NCI-H82 (cell line): ENCODE measurements at regions not wholly inside any gene's neighbourhood (a gene's known extent, or its start where the extent isn't known, plus 50 kb on each side); places are given as distances from the start of the nearest gene placed in this dataset.

Experiments
- DNase-seq: peaks from one replicate; lab custom pipeline; 2025; lab: John Stamatoyannopoulos, UW

DNA sequence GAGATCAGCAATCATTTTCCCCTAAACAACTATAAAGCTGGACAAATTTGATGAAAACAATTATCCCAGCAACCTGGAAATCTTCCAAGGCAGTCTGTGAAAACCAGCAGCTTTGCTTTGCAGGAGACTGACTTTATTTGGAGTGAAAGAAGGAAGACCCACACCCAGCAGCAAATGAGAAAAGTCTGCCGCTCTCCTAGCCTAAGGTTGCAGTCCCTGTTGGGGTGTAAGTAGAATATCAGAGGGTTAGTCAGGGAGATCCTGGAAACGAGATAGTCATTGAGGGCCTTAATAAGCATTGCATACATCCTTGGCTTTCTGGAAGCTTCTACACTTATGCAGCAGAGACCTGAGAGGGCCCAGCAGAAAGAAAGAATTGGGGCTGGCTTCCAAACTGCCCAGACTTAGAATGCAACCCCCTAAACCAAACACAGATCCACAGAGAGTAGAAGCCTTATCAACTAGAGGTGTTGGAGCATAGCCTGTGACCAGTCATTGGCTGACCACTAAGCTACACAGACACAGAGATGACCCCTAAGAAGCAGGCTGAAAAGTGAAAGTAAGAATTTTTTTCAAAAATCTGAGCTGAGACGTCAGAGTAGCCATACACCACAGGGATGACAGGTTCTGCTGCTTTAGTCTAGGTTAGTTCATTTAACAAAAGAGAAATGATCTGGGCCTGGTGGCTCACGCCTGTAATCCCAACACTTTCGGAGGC is 98.3 kb downstream of the LYPLAL1 start:
- DNase-seq = no peak

DNA sequence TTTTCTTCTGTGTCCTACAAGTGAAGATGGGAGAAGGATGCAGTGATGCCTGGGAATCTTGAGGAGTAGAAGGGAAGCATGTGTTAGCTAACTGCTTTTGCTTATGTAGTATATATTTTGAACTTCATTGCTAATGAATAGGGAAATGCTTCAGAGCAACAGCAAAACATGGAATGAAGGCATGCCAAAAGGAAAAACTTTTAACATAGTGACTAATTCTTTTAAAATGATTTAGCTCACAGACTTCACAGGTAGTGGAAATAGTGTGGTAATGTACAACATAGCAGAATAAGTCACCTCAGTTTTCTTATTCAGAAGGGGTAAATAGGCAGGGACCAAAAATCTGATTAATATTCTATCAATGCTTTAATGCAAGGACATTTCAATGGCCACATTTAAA is 95.5 kb downstream of the LYPLAL1 start:
- DNase-seq = no peak

DNA sequence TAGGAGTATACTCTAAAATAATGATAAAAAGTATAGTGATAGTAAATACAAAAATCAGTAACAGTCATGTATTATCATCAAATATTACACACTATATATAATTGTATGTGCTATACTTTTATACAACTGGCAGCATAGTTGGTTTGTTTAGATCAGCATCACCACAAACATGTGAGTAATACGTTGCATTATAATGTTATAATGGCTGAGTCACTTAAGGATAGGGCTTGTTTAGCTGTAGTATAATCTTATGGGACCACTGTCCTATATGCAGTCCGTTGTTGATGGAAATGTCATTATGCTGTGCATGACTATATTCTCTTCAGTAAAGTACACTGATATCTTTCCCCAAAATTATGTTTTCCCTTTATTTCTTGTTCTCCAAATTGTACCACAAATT is 92.8 kb downstream of the LYPLAL1 start:
- DNase-seq = no peak

- DNase-seq = no peak
Observed at GRCh38 chr1:219265026-219265515, 91.4 kb downstream of the LYPLAL1 start.

GRCh38 chr1:219264561-219264960 is 90.9 kb downstream of the LYPLAL1 start:
- DNase-seq = no peak
